NCI-H1436 treated with DMSO at 0.1 percent for 48 hours (cell line): ENCODE measurements at regions not wholly inside any gene's neighbourhood (a gene's known extent, or its start where the extent isn't known, plus 50 kb on each side); places are given as distances from the start of the nearest gene placed in this dataset.
A peak's percentile ranks its signal among the peaks of the same experiment; 100 is the strongest.

ENCODE experiments used
- DNase-seq: peaks from one replicate; lab custom pipeline; 2025; lab: John Stamatoyannopoulos, UW

DNA sequence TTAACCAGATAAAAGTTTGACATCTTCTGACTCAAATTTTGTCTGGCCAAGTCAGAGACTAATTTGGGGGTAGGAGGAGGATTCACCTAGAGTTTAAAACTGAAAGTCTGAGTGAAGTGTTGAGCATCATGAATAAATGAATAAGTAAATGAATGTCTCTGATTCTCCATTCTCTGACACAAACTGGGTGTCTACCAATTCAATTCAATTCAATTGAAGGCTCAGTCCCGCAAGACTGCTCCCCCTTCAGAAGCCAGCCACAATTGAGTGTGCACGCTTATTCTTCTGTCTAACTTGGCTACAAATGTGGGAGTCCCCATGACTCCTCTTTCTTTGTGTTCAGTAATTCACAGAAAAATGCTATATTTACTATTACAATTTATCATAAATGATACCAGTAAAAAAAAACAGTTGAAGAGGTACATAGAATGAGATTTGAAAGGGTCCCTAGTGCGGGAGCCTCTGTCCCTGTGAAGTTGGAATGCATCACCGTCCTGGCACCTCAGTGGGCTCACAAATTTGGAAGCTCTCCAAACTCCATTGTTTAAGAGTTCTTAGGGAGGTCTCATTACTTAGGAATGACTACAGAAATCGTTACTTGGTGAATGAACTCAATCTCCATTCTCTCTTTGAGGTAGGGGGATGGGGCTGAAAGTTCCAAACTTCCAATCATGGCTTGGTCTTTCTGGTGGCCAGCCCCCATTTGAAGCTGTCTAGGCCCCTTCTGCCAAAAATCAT lies 243.7 kb upstream of the PHYHIPL start:
- DNase-seq = no peak

DNA sequence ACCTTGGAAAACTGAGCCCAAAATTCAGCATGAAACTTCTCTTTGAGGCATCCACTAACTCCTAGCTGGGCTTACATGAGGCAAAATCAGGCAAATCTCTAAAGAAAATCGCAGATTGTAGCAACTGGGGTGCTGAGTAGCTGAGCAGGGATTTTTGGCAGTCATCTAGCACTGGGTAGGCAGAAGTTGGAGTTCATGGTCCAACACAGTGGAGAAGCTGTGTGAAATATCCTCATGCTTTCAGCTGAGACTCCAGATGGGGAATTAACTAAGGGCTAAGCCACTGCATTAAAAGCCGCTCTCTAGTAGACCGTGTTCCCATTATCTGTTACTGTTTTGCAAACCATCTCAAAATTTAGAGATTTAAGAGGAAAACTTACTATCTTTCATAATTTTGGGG lies 240.1 kb upstream of the PHYHIPL start:
- no peak for DNase-seq

DNA sequence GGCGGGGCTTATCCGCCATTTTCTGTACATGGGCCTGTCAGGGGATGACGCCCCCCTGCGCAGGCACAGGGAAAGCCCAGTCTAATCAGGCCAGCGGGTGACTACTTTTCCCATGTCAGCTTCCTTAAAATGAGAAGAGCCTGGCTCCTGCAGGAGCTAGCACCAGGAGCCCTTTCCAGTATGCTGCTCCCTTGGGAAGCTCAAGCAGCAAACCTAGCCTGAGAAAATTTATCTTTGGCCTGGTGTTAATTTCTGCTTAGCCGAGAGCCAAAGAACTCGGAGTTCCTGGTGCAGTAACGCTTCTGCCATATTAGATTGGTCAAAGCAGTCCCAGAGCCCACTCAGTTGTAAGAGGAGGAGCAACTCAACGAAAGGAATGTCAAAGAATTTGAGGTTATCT lies 239.0 kb upstream of the PHYHIPL start:
- DNase-seq = no peak

DNA sequence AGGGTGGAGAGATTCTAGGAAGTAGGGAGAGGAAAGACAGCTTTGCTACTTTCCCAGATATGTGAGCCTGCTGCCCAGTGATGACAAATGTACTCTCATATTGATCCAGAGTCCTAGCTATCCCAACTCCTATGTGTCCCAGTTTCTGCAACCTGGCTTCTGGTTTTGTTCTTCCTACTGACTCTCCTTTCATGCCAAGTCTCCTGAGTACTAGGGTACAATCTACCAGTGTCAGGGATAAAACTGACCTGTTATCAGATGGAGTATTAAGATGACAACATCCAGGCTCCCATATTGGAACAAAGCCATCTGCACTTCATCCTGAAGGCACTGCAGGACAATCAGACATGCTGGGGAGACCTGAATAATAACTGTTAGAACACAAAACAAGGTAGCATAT lies 233.7 kb upstream of the PHYHIPL start:
- no peak for DNase-seq

DNA sequence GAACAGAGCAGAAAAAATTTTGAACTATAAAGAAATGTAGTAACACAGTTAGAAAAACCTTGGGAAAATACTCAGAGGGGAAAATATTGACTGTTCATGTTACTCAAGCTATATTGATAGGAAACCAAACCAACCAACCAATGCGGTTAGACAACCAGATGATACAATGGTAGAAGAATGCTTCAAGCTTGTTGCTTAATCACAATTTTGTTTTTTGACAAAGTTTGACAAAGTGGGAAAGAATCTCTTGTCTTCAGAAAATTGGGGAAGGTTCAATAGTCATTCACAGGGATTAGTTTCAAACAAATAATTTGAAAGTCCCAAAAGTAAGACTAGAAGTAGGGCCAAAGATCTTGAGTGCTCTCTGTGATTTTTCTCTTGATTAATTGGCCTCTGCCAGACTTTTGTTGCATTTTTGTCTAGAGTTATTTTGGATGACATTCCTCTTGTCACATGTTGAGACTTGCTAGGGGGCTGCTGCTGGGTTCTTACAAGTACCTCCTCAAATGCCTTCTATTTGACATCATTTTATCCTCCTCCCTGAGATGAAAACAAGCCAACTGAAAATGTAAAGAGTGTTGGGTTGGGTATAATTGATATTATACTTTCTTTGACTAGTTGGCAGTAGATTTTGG lies 233.1 kb upstream of the PHYHIPL start:
- no peak for DNase-seq

DNA sequence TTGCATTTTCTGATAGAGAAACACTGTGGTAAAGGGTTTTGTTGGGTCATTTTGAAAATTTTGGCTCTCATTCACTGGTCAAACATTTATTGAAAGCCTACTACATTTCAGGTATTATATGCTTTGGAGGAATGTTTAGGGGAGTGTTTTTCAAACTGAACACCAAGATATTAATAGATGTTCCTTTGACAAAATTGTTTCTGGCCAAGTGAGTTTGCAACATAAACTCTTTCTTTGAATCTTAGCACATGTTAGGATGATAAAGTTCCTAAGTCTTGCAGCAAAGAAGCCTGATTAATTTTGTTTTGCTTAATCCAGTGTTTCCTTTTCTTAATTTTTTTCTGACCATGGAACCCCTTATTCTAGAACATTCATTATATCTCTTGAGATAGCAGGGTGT lies 232.5 kb upstream of the PHYHIPL start:
- no peak for DNase-seq

DNA sequence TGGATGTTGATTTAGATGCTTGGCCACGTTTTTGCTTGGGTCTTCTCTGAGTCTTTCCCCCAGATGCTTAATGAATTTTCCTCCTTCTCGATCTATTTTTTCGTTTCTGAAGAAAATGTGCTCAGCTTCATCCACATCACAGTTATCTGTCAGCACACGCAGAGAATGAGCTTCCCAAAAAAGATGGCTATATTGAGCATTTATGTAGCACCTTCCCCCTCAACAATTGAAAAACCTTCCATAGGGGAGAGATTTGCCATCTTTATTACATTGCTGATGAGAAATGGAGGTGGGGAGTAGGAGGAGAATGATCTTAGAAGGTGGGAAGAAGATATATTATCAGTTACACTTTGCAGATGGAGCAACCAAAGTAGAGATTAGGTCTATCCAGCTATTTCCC lies 228.1 kb upstream of the PHYHIPL start:
- no peak for DNase-seq

DNA sequence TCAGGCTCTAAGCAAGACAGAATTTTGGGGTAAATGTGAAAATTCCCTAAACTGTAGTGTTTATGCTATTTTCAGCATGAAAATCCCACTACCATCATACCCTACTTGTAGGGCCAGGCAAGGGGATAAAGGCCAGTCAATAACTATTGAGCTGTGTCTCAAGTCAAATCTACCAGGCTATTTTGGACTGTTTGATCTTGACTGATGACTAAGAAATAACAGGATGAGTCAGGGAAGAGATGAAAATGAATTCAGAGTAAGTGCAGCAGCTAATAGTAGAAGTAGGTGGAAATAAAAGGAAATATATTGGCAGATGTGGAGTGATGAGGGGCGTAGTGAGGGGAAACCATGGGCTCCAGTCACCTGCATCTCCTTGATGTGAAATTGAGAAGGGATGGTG lies 225.8 kb upstream of the PHYHIPL start:
- no peak for DNase-seq

DNA sequence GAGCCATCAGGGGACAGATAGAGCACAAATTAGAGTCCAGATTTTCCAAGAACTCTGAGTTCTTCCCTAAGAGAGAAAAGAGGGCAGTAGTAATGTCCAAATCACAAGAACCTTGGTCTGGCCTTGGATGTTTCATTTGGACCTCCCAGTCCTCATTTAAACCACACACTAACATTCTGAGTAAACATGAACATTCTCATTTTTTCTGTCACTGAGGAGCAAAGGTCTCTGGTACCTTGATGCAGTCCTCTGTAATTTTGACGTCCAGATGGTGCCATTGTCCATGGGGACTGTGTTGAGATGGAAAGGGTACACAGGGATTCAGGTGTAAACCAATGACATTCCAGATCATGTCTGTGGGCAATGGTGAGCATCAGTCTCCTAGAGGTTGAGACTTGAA lies 225.4 kb upstream of the PHYHIPL start:
- DNase-seq = no peak

DNA sequence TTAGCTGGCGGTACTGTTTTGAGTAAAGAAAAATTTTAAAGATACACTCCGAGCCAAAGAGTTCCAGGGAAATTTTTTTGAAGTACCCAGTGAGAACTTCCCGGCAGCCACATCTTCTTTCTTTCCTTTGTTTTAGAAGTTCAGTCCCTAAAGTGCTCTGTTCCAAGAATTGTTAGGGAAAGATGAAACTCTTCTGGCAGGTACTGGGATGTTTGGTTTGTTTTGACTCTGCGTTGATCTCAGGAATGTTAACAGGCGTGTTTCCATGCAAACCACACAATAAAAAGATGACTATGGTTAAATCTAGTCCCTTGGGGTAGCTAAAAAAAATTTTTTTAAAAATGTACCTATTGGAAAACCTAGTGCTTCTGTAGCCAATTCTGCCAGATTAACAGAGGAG lies 224.7 kb upstream of the PHYHIPL start:
- no peak for DNase-seq

DNA sequence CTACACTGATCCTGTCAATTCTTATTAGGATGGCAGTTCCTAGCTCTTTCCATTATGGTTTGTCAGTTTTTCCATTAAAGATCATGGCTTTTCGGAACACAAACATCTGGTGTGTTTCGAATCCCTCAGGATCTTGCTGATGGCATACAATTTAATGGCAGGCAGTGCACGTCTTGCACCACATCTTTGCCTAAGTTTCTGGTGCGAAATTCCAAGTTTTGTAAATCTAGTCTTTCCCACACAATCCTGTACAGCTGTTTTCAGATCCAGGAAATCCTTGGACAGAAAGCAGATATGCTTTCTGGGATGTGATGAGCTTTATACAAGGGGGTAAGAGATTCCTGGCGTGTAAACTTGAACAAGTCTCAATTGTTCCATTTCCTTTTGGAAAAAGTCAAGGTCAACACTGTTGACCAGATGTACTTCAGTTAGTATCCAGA lies 224.3 kb upstream of the PHYHIPL start:
- DNase-seq = no peak

DNA sequence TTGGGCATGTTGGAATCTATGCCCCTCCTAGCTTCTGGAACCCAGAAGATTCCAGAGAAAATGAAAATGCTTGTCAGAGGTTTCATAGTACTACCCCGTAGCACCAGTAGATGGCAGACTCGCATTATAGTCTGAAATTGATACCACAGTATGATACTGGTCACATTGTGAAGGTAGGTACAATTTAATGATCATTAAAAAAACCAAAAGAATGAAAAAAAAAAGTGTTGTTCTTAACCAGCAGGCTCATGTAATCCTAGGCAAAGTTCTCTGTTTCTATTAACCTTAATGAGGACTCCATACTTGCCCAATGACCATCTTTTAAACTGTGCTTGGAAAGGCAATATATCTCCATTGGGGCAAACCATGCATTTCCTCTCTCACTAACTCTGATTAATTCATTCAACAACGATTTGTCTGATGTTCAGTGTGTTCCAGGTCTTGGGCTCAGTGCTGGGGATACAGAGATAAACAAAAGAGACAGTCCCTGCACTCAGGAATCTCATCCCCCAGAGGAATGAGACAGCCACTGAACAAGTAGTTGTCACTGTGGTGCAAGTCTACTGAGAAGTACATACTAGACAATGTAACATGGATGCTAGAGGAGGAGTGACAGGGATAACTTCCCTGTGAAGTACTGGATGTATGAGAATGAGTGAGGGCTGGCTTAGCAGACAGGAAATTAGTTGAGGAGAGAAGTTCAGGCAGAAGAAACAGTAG lies 223.5 kb upstream of the PHYHIPL start:
- no peak for DNase-seq

DNA sequence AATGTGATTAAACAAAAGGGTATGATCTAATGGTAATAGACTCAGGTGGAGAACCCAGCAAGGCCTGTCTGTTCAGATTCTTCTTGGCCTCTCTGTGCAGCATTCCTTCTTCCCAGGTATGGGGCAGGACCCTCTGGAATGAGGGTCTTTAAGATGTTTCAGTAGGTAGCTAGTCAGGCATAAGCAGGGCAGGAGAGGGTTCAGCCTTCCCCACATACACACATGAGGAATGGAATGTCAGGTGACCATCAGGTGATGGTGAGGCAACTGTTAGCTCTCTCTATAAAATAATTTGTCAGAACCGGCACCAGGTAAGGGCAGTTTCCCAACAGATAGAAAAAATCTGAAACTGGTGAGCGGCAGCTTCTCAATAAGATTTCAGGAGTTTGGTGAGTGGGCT lies 222.3 kb upstream of the PHYHIPL start:
- no peak for DNase-seq

DNA sequence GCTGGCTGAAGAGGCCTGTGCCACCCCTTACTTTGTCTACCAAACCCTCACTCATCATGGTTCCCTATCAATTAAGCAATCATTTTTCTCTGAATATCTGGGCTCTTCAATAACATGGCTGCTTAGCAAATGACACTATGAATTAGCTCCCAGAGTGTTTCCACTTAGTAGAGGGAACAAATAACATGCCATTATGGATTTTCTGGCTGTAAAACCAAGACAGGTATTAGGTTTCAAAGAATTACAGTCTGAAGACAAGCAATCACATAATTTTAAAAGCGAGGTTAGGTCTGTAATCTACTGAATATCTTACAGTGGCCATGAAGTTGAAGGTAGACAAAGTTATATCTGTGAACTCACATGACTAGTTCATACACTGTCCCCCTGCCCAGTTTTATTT lies 220.8 kb upstream of the PHYHIPL start:
- peak; percentile 32 for DNase-seq

DNA sequence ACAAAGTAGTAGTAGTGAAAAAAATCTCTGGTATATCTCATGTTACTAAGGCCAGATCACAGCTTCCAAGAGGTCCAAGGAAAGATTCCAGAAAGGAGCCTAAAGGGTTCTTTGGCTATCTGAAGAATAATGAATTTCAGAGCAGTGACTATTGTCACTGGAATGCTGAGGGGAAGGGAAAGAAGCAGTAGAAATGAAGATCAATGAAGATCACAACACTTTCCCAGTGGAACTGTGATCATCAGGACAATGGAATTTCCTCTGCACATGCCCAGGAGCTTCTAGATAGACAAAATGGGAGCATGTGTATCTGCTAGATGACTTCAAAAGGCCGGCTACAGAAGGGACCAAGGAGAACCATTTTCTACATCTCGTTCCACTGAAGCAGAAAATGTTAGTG lies 219.5 kb upstream of the PHYHIPL start:
- no peak for DNase-seq

DNA sequence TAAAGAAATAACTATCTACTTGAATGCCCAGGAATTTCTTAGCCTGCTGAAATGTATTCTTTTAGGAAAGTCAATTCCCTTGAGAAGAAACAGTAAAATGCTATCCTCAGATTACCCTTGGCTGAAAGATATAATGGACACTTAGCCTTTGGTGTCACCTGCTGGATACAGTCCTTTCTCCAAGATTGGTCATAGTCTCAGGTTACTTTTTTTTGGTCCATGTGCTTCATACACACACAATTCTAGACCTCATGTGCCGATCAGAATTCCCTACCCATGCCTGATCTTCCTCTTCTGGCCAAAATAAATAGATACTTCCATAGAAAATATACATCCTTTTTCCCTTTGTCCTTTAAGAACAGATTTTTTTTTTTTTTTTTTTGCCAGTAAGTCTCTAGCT lies 218.9 kb upstream of the PHYHIPL start:
- no peak for DNase-seq

DNA sequence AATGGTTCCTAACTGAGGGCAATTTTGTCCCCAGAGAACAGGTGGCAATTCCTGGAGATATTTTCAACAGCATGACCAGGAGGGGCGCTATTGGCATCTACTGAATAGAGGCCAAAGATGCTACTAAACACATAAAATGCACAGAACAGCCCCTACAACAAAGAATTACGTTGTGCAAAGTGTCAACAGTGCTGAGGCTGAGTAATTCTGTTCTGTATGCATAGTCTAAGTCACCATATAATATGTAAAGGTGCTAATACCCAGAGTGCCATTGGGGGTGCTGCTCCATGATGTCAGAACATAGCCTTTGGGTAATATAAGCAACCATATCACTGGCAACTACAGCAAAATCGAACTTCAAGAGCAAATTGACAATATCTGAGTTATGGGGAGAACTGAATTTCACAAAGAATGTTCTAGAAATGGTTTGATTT lies 213.3 kb upstream of the PHYHIPL start:
- no peak for DNase-seq

DNA sequence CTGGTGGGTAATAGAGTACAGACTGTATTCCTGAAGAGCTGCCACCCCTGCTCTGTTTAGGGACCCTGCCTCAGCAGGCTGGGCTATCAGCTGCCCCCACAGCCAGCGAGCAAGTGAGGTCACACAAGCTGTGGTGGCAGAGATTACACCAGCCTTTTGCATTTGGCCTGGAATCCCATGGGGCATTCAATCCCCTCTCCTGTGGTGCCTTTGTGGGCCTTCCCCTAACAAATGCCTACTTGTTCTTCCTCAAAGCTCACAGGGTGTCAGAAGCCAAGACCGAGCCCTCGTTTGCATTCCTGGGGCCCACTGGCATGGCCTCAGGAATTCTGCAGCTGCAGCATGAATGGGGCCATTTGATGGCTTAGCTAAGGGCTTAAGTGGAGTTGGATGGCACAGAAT lies 212.7 kb upstream of the PHYHIPL start:
- DNase-seq = no peak

DNA sequence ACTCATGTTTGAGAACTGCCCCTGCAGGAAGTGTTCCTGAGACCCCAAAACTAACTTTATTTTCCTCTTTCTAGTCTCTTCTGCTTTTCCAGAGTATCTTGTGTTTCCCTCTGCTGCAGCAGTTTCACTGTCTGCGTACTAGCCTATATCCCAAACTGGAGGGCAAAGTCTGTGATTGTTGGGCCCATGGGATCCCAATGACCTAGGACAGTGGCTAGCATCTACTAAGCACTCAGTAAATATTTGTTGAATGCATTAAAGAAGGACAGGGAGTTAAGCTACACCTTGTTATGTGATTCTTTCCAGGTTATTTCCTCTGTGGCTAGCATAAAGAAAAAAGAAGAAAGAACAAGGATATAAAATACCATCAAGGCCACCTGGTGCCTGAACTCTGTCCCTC lies 210.6 kb upstream of the PHYHIPL start:
- DNase-seq = no peak

DNA sequence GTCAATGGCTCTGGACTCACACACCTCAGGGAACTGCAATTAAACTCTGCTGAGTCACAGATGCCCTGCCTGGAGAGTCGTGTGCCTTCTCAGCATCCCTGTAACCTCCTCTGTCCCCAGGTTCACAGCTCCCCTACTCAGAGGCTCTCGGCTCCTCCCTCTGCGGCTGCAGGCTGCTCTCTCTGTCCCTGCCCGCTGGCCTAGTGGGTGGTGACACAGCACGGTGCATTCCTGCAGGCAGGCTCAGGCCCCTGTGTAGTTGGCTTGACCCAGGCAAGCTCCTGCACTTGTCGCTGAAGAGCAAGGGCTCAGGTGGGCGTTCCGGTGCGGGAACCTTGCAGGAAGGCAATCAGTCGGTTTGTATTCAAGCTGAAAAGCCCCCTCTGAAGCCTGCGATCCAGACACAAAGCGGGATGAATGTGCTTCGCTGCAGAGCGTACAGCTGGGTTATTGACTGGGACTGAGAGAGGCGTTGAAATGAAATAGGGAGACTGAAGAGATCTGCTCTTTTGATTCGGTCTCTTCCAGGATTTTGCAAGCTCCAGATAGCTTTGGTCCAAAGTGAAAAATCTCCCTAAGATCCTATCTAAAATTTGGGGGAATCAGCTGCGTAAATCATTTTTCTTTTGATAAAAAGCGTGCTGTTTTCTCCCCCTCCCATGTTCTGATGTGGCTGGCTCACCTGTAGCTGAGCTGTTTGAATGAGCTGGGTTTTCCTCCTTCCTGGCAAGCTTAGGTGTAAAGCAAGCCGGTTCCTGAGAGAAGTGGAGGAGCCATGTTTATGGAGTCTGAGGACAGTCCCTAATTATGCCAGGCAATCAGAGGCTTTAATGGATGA lies 208.7 kb upstream of the PHYHIPL start:
- DNase-seq = peak; percentile 31

DNA sequence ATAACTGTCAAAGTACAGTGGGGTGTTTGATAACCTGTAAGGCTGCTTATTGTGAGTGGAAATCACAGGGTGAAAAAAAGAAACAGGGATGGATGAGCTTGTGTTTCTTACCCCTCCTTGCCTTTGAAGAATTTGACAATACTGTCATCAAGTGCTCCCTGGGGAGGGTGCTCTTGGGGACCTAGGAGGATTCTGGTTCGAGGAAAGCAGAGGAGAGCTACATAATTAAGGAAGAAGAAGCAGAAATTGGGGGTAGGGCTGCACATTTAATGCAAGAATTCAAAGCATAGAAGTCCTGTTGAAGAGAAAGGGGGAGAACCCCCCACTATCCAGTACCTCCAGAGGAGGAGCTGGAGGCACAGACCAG lies 208.1 kb upstream of the PHYHIPL start:
- peak; percentile 66 for DNase-seq

DNA sequence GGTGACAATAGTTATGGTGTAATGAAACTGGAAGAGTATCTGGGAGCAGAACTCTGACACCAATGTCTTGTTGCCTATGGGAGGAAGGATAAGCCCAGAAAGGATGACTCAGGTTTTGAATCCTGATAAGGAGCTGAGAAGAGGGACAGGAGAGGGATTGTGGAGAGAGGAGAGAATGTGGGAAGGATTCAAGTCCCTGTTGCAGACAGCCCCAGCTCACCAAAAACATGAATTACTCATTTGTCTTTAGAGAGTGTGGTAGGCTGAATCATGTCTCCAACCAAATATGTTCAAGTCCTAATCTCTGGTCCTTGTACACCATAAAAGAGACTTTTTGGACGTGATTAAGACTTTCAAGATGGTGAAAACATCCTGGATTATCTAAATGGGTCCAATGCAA lies 206.9 kb upstream of the PHYHIPL start:
- no peak for DNase-seq
